Panc1 (cell line): ENCODE measurements at regions not wholly inside any gene's neighbourhood (a gene's known extent, or its start where the extent isn't known, plus 50 kb on each side); places are given as distances from the start of the nearest gene placed in this dataset.

Experiments
- ATAC-seq: fragments of 200-7000 bp; cut with Tn5 transposase; 2 replicates; pipeline ENCODE4 v1.9.1; 2020; ENCODE audit warnings: mild to moderate bottlenecking, moderate library complexity
- BruUV-seq: library from RNA; stranded (reverse); fragments of 400-500 nt; replicated peaks from 2 replicates; lab custom pipeline; 2021; lab: Mats Ljungman, UMichigan
- CTCF ChIA-PET: fragments of 300-600 bp; sonication (Branson Sonifier 250); formaldehyde crosslinking; loops from one replicate; lab custom pipeline; 2022; ENCODE audit warnings: antibody characterized with exemption; lab: Charles Lee
- POLR2A ChIA-PET: fragments of 300-600 bp; sonication (Branson Sonifier 250); formaldehyde crosslinking; loops from one replicate; lab custom pipeline; 2022; ENCODE audit warnings: antibody characterized with exemption; lab: Charles Lee
- DNase-seq: peaks from one replicate; pipeline ENCODE4 v3.0.0-alpha.2; 2010; ENCODE audit warnings: low read depth, low spot score
- H3K27ac ChIP-seq: 2 replicates; pipeline ENCODE4 v1.5.1; 2011; ENCODE audit warnings: mild to moderate bottlenecking, low read length, inconsistent platforms
- H3K27me3 ChIP-seq: fragments of 200-500 bp; sonication (Bioruptor generic); 2 replicates; pipeline ENCODE4 v1.6.0; 2014; ENCODE audit warnings: low read length, inconsistent platforms; ENCODE audit not compliant: control insufficient read depth, insufficient read depth
- H3K36me3 ChIP-seq: fragments of 200-500 bp; sonication (Bioruptor generic); 2 replicates; pipeline ENCODE4 v1.5.1; 2014; ENCODE audit warnings: inconsistent platforms, mild to moderate bottlenecking, low read length, moderate library complexity; ENCODE audit not compliant: control insufficient read depth, insufficient read depth
- H3K4me1 ChIP-seq: 2 replicates; pipeline ENCODE4 v1.5.1; 2011; ENCODE audit warnings: inconsistent platforms, mild to moderate bottlenecking, low read length, moderate library complexity; ENCODE audit not compliant: control insufficient read depth, insufficient read depth
- H3K4me3 ChIP-seq, 2 experiments: 2 replicates each; pipeline ENCODE4 v1.5.1; 2011 to 2012; ENCODE audit warnings: low read depth in 2 of 2, low read length in 2 of 2, mild to moderate bottlenecking in 2 of 2, inconsistent platforms in 1 of 2, moderate library complexity in 1 of 2
- H3K9me3 ChIP-seq: fragments of 200-500 bp; sonication (Bioruptor generic); 2 replicates; pipeline ENCODE4 v1.5.1; 2014; ENCODE audit warnings: low read depth, mild to moderate bottlenecking, inconsistent platforms, low read length, moderate library complexity; ENCODE audit not compliant: control insufficient read depth, insufficient read depth
- CTCF ChIP-seq: fragments of 450-650 bp; IDR thresholded peaks from 2 replicates; pipeline ENCODE4 v1.5.1; 2017; ENCODE audit warnings: mild to moderate bottlenecking
- POLR2AphosphoS5 ChIP-seq: IDR thresholded peaks from 2 replicates; pipeline ENCODE4 v1.6.1; 2012; ENCODE audit warnings: mild to moderate bottlenecking, low read depth, low read length, moderate library complexity
- REST ChIP-seq, 2 experiments: IDR thresholded peaks; 2 replicates each; pipeline ENCODE4 v1.6.1; 2011 to 2012; ENCODE audit warnings: low read depth in 2 of 2, control low read depth in 1 of 2, low read length in 1 of 2, mild to moderate bottlenecking in 1 of 2, moderate library complexity in 1 of 2; ENCODE audit not compliant: insufficient read depth in 1 of 2
- SIN3A ChIP-seq: IDR thresholded peaks from 2 replicates; pipeline ENCODE4 v1.6.1; 2012; ENCODE audit warnings: low read depth, mild to moderate bottlenecking, low read length, moderate library complexity, borderline replicate concordance; ENCODE audit not compliant: insufficient read depth
- TCF7L2 ChIP-seq: IDR thresholded peaks from 2 replicates; pipeline ENCODE4 v1.6.1; 2011; ENCODE audit warnings: mild to moderate bottlenecking, low read depth, low read length, inconsistent platforms
- in situ Hi-C: cut with HindIII; loops from 2 replicates; pipeline ENCODE4 v1.10.0; 2016; ENCODE audit warnings: low sequenced_read_pairs, low pct_unique_long_range_greater_than_20kb
- intact Hi-C: fragments of 100-400 bp; cut with micrococcal nuclease; formaldehyde crosslinking; loops from one replicate; pipeline ENCODE4 v1.10.0; 2022; ENCODE audit not compliant: unreplicated experiment

- BruUV-seq, result no TSS peak
- H3K36me3 ChIP-seq, result no peaks in the 10 kb centered on the region
- no peak overlapping the region for H3K27ac ChIP-seq
- TF ChIP-seq SIN3A (no peak), CTCF (no peak), POLR2AphosphoS5 (no peak), TCF7L2 (no peak), REST (IDR thresholded peaks at IDR 0.05; ENCODE audit: insufficient read depth in 1 of 2, low read depth in 2 of 2, low read length in 1 of 2) (no peak)
- ATAC-seq, result no peak
- CTCF ChIA-PET, result no interaction called here
- H3K4me1 ChIP-seq, result no peaks in the 10 kb centered on the region
- in situ Hi-C loops (no loop called here), intact Hi-C loops (no loop called here)
- H3K9me3 ChIP-seq, result no peaks in the 10 kb centered on the region
- DNase-seq, result no peak
- no peak overlapping the region for H3K4me3 ChIP-seq
- H3K27me3 ChIP-seq, result no peaks in the 10 kb centered on the region
- POLR2A ChIA-PET, result no interaction called here
Observed at GRCh38 chr9:87095951-87096350, 148.6 kb upstream of the GAS1 start.

- H3K36me3 ChIP-seq, result no peaks in the 10 kb centered on the region
- in situ Hi-C loops (no loop called here), intact Hi-C loops (no loop called here)
- H3K9me3 ChIP-seq, result no peaks in the 10 kb centered on the region
- no TSS peak for BruUV-seq
- ATAC-seq (no peak), DNase-seq (no peak)
- H3K27me3 ChIP-seq, result no peaks in the 10 kb centered on the region
- POLR2A ChIA-PET, result no interaction called here
- H3K4me1 ChIP-seq, result no peaks in the 10 kb centered on the region
- TF ChIP-seq TCF7L2, result no peak
- TF ChIP-seq SIN3A, result no peak
- no peak for TF ChIP-seq CTCF
- TF ChIP-seq REST (IDR thresholded peaks at IDR 0.05; ENCODE audit: insufficient read depth in 1 of 2, low read depth in 2 of 2, low read length in 1 of 2), result no peak
- TF ChIP-seq POLR2AphosphoS5, result no peak
- CTCF ChIA-PET, result no interaction called here
- no peak overlapping the region for H3K4me3 ChIP-seq
- H3K27ac ChIP-seq, result no peak overlapping the region
Observed at GRCh38 chr9:87096506-87096905, 149.2 kb upstream of the GAS1 start.
